Endodermal cell (in vitro differentiated cells): ENCODE measurements at regions not wholly inside any gene's neighbourhood (a gene's known extent, or its start where the extent isn't known, plus 50 kb on each side); places are given as distances from the start of the nearest gene placed in this dataset.
A peak's percentile ranks its signal among the peaks of the same experiment; 100 is the strongest.

Experiments
- DNase-seq: peaks from one replicate; pipeline ENCODE4 v3.0.0-alpha.2; 2017
- H3K27ac ChIP-seq: 2 replicates; pipeline ENCODE4 v1.5.1; 2013; ENCODE audit warnings: mild to moderate bottlenecking, low read depth, low read length, moderate library complexity
- H3K27me3 ChIP-seq: 2 replicates; pipeline ENCODE4 v1.6.1; 2013; ENCODE audit warnings: mild to moderate bottlenecking, low read length, moderate library complexity; ENCODE audit not compliant: insufficient read depth, control insufficient read depth, poor library complexity, severe bottlenecking
- H3K36me3 ChIP-seq: 2 replicates; pipeline ENCODE4 v1.7.0; 2013; ENCODE audit warnings: mild to moderate bottlenecking, low read length, moderate library complexity; ENCODE audit not compliant: control insufficient read depth, insufficient read depth
- H3K4me1 ChIP-seq: one replicate; pipeline ENCODE4 v1.7.0; 2013; ENCODE audit warnings: low read length; ENCODE audit not compliant: control insufficient read depth, insufficient read depth
- H3K4me3 ChIP-seq: 2 replicates; pipeline ENCODE4 v1.5.1; 2013; ENCODE audit warnings: mild to moderate bottlenecking, low read length, moderate library complexity
- H3K9ac ChIP-seq: 2 replicates; pipeline ENCODE4 v1.6.1; 2013; ENCODE audit warnings: mild to moderate bottlenecking, low read length, moderate library complexity; ENCODE audit not compliant: poor library complexity, severe bottlenecking; ENCODE audit errors: extremely low read depth
- H3K9me3 ChIP-seq: 2 replicates; pipeline ENCODE4 v1.6.1; 2013; ENCODE audit warnings: mild to moderate bottlenecking, low read length, moderate library complexity; ENCODE audit not compliant: control insufficient read depth
- H3K27ac Mint-ChIP-seq: 2 replicates; pipeline ENCODE4 v1.8.0; 2020; ENCODE audit warnings: mixed read lengths
- H3K27me3 Mint-ChIP-seq: 2 replicates; pipeline ENCODE4 v1.8.0; 2021; ENCODE audit warnings: mild to moderate bottlenecking, mixed read lengths; ENCODE audit not compliant: insufficient read depth
- H3K36me3 Mint-ChIP-seq: 2 replicates; pipeline ENCODE4 v1.8.0; 2020; ENCODE audit warnings: low read depth, mixed read lengths
- H3K4me1 Mint-ChIP-seq: 2 replicates; pipeline ENCODE4 v1.8.0; 2020; ENCODE audit warnings: mixed read lengths
- H3K4me3 Mint-ChIP-seq: 2 replicates; pipeline ENCODE4 v1.8.0; 2020; ENCODE audit warnings: mild to moderate bottlenecking, moderate library complexity, mixed read lengths
- H3K9me3 Mint-ChIP-seq: 2 replicates; pipeline ENCODE4 v1.8.0; 2020; ENCODE audit warnings: mild to moderate bottlenecking, mixed read lengths
- CTCF ChIP-seq: fragments of 200-600 bp; sonication (generic); conservative IDR thresholded peaks from 2 replicates; pipeline ENCODE4 v1.5.0; 2021; ENCODE audit warnings: antibody characterized with exemption, mild to moderate bottlenecking
- WGBS, 2 experiments: methylation state at CpG; one replicate each; pipeline versions ENCODE4 v1.1.5 to v1.1.7; 2013; ENCODE audit warnings: missing lambda C conversion rate in 2 of 2, mixed read lengths in 1 of 2; ENCODE audit not compliant: insufficient coverage in 1 of 2, insufficient read length in 1 of 2; 5-methylcytosine and 5-hydroxymethylcytosine counted together

GRCh38 chr9:38274800-38275199, 117.7 kb upstream of the ALDH1B1 start:
- H3K9me3 ChIP-seq, result peaks cover 6% of the 10 kb centered on the region
- H3K9ac ChIP-seq, result no peak overlapping the region
- Mint-ChIP-seq H3K4me3 (no peak overlapping the region), H3K9me3 (no peaks in the 10 kb centered on the region), H3K27ac (no peak overlapping the region), H3K36me3 (no peaks in the 10 kb centered on the region), H3K27me3 (peaks cover 23% of the 10 kb centered on the region), H3K4me1 (peaks cover 20% of the 10 kb centered on the region)
- H3K27ac ChIP-seq, result no peak overlapping the region
- no peak for TF ChIP-seq CTCF
- 92 to 96% methylated on average over 4 of the region's 4 CpGs for WGBS, 2 experiments
- H3K4me3 ChIP-seq, result no peak overlapping the region
- no peaks in the 10 kb centered on the region for H3K27me3 ChIP-seq
- H3K4me1 ChIP-seq, result peaks cover 3% of the 10 kb centered on the region
- DNase-seq, result no peak
- no peaks in the 10 kb centered on the region for H3K36me3 ChIP-seq

GRCh38 chr9:38272710-38273109, 119.8 kb upstream of the ALDH1B1 start:
- 8 to 50% methylated on average over 1 of the region's 1 CpG for WGBS, 2 experiments
- DNase-seq, result peak; percentile 71
- H3K4me3 ChIP-seq, result peak overlapping the region; percentile 62
- Mint-ChIP-seq H3K4me1 (peaks cover 17% of the 10 kb centered on the region), H3K4me3 (no peak overlapping the region), H3K36me3 (no peaks in the 10 kb centered on the region), H3K27ac (peak overlapping the region; percentile 59), H3K9me3 (no peaks in the 10 kb centered on the region), H3K27me3 (peaks cover 23% of the 10 kb centered on the region)
- TF ChIP-seq CTCF, result no peak
- no peak overlapping the region for H3K27ac ChIP-seq
- peak overlapping the region; percentile 7 for H3K9ac ChIP-seq
- H3K9me3 ChIP-seq, result peaks cover 6% of the 10 kb centered on the region
- H3K36me3 ChIP-seq, result no peaks in the 10 kb centered on the region
- H3K4me1 ChIP-seq, result peaks cover 3% of the 10 kb centered on the region
- H3K27me3 ChIP-seq, result no peaks in the 10 kb centered on the region

GRCh38 chr9:38271666-38272241, 120.7 kb upstream of the ALDH1B1 start:
- peak; percentile 71 for DNase-seq
- Histone ChIP-seq H3K4me3 (peak overlapping the region; percentile 62), H3K9me3 (peaks cover 15% of the 10 kb centered on the region), H3K4me1 (peaks cover 3% of the 10 kb centered on the region), H3K27me3 (no peaks in the 10 kb centered on the region), H3K36me3 (no peaks in the 10 kb centered on the region), H3K27ac (no peak overlapping the region), H3K9ac (no peak overlapping the region)
- Mint-ChIP-seq H3K36me3 (no peaks in the 10 kb centered on the region), H3K27ac (peak overlapping the region; percentile 59), H3K4me1 (peaks cover 15% of the 10 kb centered on the region), H3K4me3 (no peak overlapping the region), H3K9me3 (peaks cover 3% of the 10 kb centered on the region), H3K27me3 (peaks cover 22% of the 10 kb centered on the region)
- 74 to 83% methylated on average over 2 to 3 of the region's 3 CpGs for WGBS, 2 experiments
- no peak for TF ChIP-seq CTCF
